ENCODE measurements at regions not wholly inside any gene's neighbourhood (a gene's known extent, or its start where the extent isn't known, plus 50 kb on each side); places are given as distances from the start of the nearest gene placed in this dataset.

DNA sequence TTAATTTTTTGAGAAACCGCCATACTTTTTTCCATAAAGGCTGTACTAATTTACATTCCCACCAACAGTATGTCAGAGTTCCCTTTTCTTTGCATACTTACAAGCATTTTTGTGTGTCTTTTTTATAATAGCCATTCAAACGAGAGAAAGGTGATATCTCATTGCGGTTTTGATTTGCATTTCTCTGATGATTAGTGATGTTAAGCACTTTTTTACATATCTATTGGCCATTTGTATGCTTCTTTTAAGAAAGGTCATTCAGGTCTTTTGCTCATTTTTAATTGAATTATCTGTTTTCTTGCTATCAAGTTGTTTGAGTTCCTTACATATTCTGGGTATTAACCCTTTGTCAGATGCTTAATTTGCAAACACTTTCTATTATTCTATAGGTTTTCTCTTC, 176.1 kb upstream of the UFL1 start:
- TF ChIP-seq, protein P1, sequence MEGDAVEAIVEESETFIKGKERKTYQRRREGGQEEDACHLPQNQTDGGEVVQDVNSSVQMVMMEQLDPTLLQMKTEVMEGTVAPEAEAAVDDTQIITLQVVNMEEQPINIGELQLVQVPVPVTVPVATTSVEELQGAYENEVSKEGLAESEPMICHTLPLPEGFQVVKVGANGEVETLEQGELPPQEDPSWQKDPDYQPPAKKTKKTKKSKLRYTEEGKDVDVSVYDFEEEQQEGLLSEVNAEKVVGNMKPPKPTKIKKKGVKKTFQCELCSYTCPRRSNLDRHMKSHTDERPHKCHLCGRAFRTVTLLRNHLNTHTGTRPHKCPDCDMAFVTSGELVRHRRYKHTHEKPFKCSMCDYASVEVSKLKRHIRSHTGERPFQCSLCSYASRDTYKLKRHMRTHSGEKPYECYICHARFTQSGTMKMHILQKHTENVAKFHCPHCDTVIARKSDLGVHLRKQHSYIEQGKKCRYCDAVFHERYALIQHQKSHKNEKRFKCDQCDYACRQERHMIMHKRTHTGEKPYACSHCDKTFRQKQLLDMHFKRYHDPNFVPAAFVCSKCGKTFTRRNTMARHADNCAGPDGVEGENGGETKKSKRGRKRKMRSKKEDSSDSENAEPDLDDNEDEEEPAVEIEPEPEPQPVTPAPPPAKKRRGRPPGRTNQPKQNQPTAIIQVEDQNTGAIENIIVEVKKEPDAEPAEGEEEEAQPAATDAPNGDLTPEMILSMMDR (IDR thresholded peaks at IDR 0.05; ENCODE audit: borderline replicate concordance, extremely low read depth, low read length, poor library complexity, severe bottlenecking) = no peak
- TF ChIP-seq EZH2 (IDR thresholded peaks at IDR 0.05; ENCODE audit: borderline replicate concordance, low read depth, low read length, severe bottlenecking) = no peak
